PFSK-1 (cell line): ENCODE measurements at regions not wholly inside any gene's neighbourhood (a gene's known extent, or its start where the extent isn't known, plus 50 kb on each side); places are given as distances from the start of the nearest gene placed in this dataset.

ENCODE experiments used
- FOXP2 ChIP-seq: optimal IDR thresholded peaks from 2 replicates; pipeline ENCODE3; 2011; ENCODE audit warnings: borderline replicate concordance, control low read depth, inconsistent platforms; ENCODE audit not compliant: insufficient read depth; ENCODE audit errors: extremely low read length, extremely low read depth
- POLR2AphosphoS5 ChIP-seq: IDR thresholded peaks from 2 replicates; pipeline ENCODE4 v1.6.1; 2012; ENCODE audit warnings: low read depth, mild to moderate bottlenecking, control low read depth, low read length, moderate library complexity
- SIN3A ChIP-seq: IDR thresholded peaks from 2 replicates; pipeline ENCODE4 v1.6.1; 2012; ENCODE audit warnings: mild to moderate bottlenecking, low read length, moderate library complexity, borderline replicate concordance; ENCODE audit not compliant: insufficient read depth
- TAF1 ChIP-seq: IDR thresholded peaks from 2 replicates; pipeline ENCODE4 v1.6.1; 2012; ENCODE audit warnings: low read length, control low read depth, borderline replicate concordance; ENCODE audit not compliant: insufficient read depth
- TF ChIP-seq, protein P1 (sequence below), 2 experiments: IDR thresholded peaks; 2 replicates each; pipeline versions ENCODE4 v1.6.1 to v1.8.0; 2011 to 2012; ENCODE audit warnings: low read depth in 2 of 2, low read length in 2 of 2, control low read depth in 1 of 2, inconsistent platforms in 1 of 2, mild to moderate bottlenecking in 1 of 2, moderate library complexity in 1 of 2; ENCODE audit not compliant: insufficient read depth in 1 of 2

DNA sequence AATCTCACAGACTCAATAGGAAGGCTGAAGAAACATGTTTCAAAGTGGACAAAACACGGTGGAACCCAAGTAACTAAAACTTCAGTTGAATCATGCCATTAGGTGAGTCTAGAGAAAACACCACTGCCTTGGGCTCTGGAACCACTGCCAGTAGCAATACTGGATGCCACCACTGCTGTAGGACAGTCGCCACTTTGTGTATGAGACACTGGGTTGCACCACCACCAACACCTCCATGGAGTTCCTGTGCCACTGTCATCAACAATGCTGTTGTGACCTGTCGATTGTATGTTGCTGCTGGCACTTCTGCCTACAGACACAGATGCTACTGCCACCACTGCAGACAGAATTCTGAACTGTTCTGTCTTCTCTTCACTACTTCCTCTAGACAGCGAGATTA lies 686.7 kb downstream of the METTL4 start:
- TF ChIP-seq TAF1 (no peak), FOXP2 (no peak), SIN3A (no peak), POLR2AphosphoS5 (no peak)
- TF ChIP-seq, protein P1, sequence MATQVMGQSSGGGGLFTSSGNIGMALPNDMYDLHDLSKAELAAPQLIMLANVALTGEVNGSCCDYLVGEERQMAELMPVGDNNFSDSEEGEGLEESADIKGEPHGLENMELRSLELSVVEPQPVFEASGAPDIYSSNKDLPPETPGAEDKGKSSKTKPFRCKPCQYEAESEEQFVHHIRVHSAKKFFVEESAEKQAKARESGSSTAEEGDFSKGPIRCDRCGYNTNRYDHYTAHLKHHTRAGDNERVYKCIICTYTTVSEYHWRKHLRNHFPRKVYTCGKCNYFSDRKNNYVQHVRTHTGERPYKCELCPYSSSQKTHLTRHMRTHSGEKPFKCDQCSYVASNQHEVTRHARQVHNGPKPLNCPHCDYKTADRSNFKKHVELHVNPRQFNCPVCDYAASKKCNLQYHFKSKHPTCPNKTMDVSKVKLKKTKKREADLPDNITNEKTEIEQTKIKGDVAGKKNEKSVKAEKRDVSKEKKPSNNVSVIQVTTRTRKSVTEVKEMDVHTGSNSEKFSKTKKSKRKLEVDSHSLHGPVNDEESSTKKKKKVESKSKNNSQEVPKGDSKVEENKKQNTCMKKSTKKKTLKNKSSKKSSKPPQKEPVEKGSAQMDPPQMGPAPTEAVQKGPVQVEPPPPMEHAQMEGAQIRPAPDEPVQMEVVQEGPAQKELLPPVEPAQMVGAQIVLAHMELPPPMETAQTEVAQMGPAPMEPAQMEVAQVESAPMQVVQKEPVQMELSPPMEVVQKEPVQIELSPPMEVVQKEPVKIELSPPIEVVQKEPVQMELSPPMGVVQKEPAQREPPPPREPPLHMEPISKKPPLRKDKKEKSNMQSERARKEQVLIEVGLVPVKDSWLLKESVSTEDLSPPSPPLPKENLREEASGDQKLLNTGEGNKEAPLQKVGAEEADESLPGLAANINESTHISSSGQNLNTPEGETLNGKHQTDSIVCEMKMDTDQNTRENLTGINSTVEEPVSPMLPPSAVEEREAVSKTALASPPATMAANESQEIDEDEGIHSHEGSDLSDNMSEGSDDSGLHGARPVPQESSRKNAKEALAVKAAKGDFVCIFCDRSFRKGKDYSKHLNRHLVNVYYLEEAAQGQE (IDR thresholded peaks at IDR 0.05; ENCODE audit: insufficient read depth in 1 of 2, low read depth in 2 of 2, low read length in 2 of 2): no peak

DNA sequence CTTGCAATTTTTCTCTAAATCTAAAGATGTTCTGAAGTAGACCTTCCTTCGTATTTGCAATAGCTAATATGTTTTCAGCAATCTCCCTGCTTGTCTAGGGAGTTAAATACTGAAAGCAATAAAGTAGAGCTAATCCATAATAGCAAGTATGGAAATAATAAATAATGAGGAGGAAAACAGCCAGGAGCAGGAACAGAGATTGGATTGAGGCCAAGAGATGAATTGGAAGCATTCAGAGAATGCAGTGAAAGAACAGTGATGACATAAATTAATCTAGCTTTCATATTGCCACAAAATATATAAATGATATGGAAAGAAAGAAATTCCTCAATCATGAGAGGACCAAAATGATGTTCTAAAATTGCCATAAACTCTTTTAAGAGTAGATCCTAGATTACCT lies 679.7 kb downstream of the METTL4 start:
- TF ChIP-seq, protein P1 (IDR thresholded peaks at IDR 0.05; ENCODE audit: insufficient read depth in 1 of 2, low read depth in 2 of 2, low read length in 2 of 2): no peak

DNA sequence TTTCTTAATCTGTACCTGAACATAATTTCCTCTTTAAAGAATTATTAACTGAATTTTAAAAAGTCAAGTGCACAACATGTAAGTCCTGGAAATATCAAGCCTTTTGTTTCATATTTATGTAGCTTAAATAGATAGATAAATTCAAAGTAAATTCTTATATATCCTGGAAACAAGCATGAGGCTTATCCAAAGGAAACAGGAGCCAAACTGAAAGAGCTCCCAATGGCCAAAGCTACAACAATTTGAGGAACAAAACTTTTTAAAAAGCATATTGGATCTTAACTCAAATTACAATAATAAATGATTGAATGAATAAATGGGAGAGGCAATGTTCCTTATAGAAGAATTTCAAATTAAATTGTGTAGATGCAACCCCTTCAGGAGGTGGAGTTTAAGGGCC lies 679.1 kb downstream of the METTL4 start:
- TF ChIP-seq FOXP2: no peak
- TF ChIP-seq TAF1: no peak
- TF ChIP-seq, protein P1 (IDR thresholded peaks at IDR 0.05; ENCODE audit: insufficient read depth in 1 of 2, low read depth in 2 of 2, low read length in 2 of 2): no peak
- TF ChIP-seq SIN3A: no peak
- TF ChIP-seq POLR2AphosphoS5: no peak

DNA sequence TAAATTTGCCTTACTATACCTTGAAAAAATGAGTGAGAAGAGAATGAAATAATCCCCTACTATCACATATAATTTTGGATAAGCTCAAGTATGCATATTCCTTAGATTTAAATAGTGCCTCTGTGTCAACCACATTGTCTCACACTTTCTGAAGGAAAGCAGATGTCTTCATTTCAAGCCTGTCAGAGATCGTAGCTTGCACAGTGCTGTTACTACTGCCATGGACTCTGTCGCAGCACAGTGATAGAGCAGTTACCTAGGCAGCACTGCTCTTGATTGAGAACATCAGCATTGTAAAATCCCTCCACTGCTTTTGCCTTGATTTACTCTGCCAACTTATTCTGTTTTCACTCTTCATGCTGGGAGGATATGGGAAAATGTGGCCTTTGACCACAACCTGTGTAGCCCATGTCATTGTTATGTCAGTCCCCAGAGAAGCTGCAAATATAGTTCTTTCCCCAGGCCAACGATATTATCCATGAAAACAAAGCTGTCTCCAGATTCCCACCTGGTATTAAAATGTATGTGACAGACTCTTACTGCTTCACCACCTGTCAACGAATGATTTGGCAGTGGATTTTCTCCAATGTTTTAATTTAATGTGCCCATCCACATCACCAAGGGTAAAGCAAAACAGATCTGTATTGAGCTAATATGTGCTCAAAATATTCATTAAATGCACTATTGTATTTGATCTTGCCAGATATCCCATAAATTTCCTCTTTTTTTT lies 675.7 kb downstream of the METTL4 start:
- no peak for TF ChIP-seq POLR2AphosphoS5
- TF ChIP-seq, protein P1 (IDR thresholded peaks at IDR 0.05; ENCODE audit: insufficient read depth in 1 of 2, low read depth in 2 of 2, low read length in 2 of 2): no peak
- no peak for TF ChIP-seq FOXP2
- TF ChIP-seq TAF1: no peak
- TF ChIP-seq SIN3A: no peak

DNA sequence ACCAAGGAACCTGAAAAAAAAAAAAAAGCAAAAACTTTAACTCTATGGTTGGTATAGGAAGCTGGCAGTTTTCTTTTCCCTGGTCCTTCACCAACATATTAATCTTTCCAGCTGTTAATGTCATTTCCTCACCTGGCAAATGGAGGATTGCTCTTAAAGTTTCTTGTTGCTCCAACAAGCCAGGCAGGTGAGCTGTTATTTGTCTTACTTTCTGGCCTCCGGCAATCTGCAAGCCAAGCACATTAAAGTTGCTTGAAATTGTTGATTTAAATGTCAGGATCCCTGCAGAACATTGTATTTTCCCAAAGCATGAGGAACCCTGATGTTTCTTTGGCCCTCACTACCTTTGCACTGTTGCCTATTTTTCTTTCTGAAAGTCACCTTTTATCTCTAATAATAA lies 664.9 kb downstream of the METTL4 start:
- no peak for TF ChIP-seq FOXP2
- TF ChIP-seq POLR2AphosphoS5: no peak
- TF ChIP-seq SIN3A: no peak
- no peak for TF ChIP-seq TAF1
- TF ChIP-seq, protein P1 (IDR thresholded peaks at IDR 0.05; ENCODE audit: insufficient read depth in 1 of 2, low read depth in 2 of 2, low read length in 2 of 2): no peak
